Fibroblast of the aortic adventitia (primary cell): ENCODE measurements at regions not wholly inside any gene's neighbourhood (a gene's known extent, or its start where the extent isn't known, plus 50 kb on each side); places are given as distances from the start of the nearest gene placed in this dataset.
"Not testable (repeated sequence)": the region's sequence is repeated elsewhere in the genome, so short reads cannot be mapped to it uniquely, and the experiment has no call there.

Experiments
- DNase-seq: peaks from one replicate; pipeline ENCODE4 v3.0.0-alpha.2; 2010; ENCODE audit warnings: low read depth
- H3K4me3 ChIP-seq: 2 replicates; pipeline ENCODE4 v1.5.1; 2011; ENCODE audit warnings: low read depth, mild to moderate bottlenecking, control low read depth, low read length, moderate library complexity
- TF ChIP-seq, protein P1 (sequence below): IDR thresholded peaks from 2 replicates; pipeline ENCODE4 v1.5.1; 2011; ENCODE audit warnings: mild to moderate bottlenecking, low read length, control low read depth, inconsistent platforms; ENCODE audit not compliant: insufficient read depth

- no peak overlapping the region for H3K4me3 ChIP-seq
- no peak for DNase-seq
- TF ChIP-seq, protein P1, sequence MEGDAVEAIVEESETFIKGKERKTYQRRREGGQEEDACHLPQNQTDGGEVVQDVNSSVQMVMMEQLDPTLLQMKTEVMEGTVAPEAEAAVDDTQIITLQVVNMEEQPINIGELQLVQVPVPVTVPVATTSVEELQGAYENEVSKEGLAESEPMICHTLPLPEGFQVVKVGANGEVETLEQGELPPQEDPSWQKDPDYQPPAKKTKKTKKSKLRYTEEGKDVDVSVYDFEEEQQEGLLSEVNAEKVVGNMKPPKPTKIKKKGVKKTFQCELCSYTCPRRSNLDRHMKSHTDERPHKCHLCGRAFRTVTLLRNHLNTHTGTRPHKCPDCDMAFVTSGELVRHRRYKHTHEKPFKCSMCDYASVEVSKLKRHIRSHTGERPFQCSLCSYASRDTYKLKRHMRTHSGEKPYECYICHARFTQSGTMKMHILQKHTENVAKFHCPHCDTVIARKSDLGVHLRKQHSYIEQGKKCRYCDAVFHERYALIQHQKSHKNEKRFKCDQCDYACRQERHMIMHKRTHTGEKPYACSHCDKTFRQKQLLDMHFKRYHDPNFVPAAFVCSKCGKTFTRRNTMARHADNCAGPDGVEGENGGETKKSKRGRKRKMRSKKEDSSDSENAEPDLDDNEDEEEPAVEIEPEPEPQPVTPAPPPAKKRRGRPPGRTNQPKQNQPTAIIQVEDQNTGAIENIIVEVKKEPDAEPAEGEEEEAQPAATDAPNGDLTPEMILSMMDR = no peak
These were observed 1182.5 kb downstream of the MRPL39 start for GRCh38 chr21:24424776-24425175.

GRCh38 chr21:24423546-24423945, 1183.7 kb downstream of the MRPL39 start:
- TF ChIP-seq, protein P1 = no peak
- no peak overlapping the region for H3K4me3 ChIP-seq
- no peak for DNase-seq

GRCh38 chr21:24420689-24421088, 1186.6 kb downstream of the MRPL39 start:
- DNase-seq = no peak
- H3K4me3 ChIP-seq = no peak overlapping the region
- TF ChIP-seq, protein P1 = no peak

GRCh38 chr21:24419641-24420040, 1187.6 kb downstream of the MRPL39 start:
- DNase-seq, H3K4me3 ChIP-seq: not testable (repeated sequence)

DNA sequence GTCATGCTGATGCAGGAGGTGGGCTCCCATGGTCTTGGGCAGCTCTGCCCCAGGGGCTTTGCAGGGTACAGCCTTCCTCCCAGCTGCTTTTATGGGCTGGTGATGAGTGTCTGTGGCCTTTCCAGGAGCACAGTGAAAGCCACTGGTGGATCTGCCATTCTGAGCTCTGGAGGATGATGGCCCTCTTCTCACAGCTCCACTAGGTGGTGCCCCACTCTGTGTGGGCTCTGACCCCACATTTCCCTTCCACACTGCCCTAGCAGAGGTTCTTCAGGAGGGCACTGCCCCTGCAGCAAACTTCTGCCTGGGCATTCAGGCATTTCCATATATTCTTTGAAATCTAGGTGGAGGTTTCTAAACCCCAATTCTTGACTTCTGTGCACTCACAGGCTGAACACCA, 1188.6 kb downstream of the MRPL39 start:
- no peak overlapping the region for H3K4me3 ChIP-seq
- TF ChIP-seq, protein P1 = no peak
- DNase-seq = no peak

GRCh38 chr21:24411429-24411828, 1195.9 kb downstream of the MRPL39 start:
- no peak overlapping the region for H3K4me3 ChIP-seq
- DNase-seq = no peak
- TF ChIP-seq, protein P1 = no peak

DNA sequence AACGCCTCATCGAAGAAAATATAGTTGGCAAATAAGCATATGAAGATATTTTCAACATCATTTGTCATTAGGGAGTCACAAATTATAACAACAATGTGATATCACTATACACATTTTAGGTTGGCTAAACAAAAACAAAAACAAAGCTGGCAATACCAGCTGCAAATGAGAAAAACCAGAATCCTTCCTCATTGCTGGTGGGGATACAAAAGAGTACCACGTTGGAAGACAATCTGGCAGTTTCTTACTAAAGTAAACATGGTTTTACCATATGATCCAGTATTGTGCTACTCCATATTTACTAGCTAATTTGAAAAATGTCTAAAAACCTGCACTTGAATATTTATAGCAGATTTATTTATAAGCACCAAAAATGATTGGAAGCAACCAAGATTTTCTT, 1204.1 kb downstream of the MRPL39 start:
- TF ChIP-seq, protein P1 = no peak
- DNase-seq = no peak
- H3K4me3 ChIP-seq = no peak overlapping the region
